HG02610 (cell line): ENCODE measurements at regions not wholly inside any gene's neighbourhood (a gene's known extent, or its start where the extent isn't known, plus 50 kb on each side); places are given as distances from the start of the nearest gene placed in this dataset.

ENCODE experiments used
- ATAC-seq: cut with Tn5 transposase; IDR thresholded peaks from one replicate; pipeline ENCODE4 v1.9.1; 2021; ENCODE audit warnings: mild to moderate bottlenecking, moderate library complexity; ENCODE audit not compliant: unreplicated experiment

DNA sequence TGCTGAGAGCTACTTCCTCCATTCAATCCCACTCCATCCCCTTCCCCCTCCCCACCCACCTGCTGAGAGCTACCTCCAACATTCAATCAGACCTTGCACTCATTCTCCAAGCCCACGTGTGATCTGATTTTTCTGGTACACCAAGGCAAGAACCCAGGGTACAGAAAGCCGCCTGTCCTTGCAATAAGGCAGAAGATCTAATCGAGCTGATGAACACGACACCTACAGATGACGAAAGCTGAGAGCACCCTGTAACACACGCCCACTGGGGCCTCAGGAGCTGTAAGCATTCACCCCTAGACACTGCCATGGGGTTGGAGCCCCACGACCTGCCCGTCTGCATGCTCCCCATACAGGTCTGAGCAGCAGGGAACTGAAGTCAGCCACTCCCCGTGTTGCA, 58.3 kb downstream of the TRIML1 start:
- ATAC-seq = no peak

DNA sequence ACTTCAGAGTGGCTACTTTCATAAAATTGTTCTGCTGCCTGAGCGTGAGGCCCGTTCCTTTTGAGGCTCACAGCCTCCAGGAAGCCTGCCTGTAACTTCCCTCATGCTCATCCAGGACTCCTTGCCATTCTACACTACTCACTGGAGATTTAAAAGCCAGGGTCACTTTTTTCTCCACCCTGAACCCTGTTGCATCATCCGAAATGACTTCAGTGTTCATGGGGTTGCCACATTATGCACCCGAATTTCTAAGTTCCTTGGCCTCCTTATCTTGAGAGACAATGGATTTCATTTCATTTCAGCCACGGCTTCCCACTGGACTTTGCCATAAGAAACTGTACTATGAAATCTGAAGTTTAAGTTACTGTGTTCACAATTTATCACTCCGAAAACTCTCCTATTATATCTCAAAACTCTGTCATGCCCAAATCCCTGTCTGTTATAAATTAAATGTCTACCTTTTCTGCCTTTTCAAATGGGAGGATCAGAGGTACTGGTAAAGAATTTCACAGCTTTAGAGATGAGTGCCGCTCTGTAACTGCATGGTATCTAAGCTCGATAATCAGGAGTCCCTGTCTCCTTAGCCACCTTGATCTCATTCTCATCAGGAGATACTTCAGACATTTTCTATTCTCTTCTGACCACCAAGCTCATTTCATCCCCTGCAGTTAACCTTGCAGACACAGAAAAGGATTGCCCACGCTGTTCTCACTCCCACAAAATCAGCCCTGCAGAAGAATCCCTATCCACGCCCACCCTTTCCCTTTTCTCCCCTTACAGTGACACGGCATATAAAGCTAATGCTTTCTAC, 59.9 kb downstream of the TRIML1 start:
- ATAC-seq = no peak

DNA sequence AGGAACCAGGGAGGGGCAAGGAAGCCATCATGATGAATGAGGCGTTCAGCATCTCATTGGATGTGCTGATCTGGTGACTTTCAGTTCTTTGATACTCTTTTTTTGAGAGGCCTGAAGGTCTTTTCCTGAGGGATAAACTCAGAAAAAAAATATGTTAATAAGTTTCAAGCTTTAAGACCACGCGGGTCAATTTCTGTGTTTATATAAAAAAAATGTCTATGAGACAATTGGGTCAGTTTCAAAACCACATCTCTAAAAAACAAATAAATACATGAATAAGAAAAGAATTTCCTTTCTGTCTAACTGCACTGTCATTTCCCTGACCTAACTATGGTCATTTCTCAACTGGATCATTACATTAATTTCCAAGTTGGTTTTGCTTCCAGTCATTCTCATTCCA, 62.6 kb downstream of the TRIML1 start:
- ATAC-seq = no peak

DNA sequence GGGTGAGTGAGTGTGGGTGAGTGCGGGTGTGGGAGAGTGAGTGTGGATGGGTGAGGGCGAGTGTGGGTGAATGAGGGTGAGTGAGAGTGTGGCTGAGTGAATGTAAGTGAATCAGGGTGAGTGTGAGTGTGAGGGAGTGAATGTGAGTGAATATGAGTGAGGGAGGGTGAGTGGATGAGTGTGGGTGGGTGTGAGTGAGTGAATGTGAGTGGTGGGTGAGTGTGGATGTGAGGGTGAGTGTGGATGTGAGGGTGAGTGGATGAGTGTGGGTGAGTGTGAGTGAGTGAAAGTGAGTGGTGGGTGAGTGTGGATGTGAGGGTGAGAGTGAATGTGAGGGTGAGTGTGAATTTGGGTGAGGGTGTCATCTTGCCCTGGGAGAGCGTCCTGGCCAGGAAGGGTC, 67.5 kb downstream of the TRIML1 start:
- no peak for ATAC-seq

DNA sequence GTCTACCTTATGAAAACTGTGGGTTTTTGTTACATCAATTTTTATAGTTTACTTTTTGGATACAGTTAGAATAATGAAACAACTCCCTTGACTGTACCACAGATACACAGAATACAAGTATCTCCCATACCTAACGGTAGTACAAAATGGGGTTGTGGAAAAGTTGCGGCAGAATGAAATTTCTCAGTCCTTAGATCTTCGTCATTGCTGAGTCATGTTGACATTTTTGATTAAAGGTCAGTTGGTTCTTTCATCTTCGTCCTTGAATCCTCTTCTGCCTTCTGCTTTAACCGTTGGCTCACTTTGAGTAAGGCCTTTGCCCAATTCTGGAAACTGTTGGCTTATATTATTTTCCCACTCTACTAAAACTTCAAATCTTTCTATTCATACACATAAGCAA, 75.6 kb downstream of the TRIML1 start:
- no peak for ATAC-seq

DNA sequence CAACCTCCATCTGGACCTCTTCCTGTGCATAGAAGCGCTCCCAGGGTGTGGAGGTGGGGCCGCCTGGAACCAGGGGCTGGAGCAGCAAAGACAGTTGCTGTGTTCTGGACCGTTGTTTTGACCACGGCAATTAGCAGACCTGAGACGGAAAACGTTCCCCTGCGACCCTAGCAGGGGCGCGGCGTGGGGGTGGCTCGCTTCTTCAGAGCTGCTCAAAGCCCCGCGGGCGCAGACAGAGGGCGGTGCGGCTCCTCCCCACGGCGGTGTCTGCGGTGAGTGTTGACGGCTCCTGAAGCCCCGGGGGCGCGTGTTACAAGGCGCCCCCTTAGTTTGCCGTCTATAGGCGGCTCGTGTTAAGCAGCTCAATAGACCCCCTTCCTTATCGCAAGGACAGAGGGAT, 79.2 kb downstream of the TRIML1 start:
- no peak for ATAC-seq

DNA sequence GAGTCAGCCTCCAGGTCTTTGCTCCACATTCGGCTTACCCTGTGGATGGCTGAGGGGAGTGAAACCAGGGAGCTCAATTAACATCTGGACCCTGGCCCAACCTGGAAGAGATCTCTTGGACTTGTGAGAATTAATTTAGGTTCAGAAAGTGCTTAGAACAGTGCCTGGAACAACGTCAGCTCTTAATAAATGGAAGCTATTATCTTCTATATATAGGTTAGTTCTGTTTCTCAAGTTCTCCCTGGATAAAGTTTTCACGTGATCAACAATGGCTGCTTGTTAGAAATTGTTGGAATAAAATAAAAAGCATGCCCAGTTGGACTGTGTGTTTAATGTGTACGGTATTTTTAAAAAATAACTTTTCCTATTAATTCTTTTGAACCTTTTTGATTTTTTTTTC, 80.8 kb downstream of the TRIML1 start:
- no peak for ATAC-seq

DNA sequence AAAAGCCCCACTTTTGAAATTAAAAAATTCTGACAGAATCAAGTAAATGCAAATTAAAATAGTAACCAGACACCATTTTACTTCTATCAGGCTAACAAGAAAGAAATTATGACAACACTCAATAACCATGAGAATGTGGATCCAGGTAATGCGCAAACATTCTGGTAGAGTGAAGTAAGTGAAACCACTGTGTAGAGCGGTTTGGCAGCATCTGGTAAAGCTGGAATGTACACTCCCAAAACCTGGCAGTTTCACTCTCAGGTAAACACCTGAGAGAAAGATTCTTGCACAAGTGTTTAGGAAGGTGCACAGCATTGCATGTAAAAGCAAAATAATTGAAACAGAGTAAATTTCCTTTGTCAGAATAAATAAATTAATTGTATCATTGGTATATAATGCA, 81.8 kb downstream of the TRIML1 start:
- no peak for ATAC-seq

DNA sequence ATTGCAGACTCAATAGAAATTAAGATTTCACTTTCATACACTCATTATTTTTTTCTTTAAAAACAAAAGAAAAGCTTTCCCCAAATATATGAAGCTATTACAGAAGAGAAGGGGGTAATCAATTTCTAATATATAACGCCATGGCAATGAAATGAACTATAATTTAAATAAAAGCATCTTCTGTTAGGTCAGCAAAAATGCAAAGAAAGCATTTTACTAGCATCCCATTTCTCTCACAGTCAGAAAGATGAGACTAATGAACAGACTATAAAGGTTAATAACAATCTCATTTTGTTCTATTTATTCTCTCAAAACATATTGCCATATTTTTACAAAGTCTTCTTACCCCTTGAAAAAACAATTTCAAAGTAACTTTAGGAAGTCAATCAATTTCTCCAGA, 89.0 kb downstream of the TRIML1 start:
- ATAC-seq = no peak

DNA sequence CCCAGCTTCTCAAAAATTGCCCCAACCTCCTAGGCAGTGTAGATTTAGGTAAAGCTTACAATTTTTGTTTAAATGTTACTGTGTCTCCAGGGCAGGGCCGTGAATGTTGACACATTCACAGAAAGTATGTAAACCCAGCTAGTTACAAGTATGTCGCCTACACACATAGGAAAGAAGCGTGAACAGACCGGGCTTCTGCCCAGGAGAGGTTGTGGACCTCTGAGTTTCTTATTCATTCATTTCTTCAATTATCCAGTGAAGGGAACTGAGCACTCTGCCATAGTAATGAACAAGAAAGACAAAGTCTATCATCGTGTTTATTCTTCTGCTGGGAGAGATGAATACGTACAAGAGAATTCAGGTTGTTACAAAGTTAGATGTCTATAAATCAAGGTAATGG, 93.2 kb downstream of the TRIML1 start:
- no peak for ATAC-seq

DNA sequence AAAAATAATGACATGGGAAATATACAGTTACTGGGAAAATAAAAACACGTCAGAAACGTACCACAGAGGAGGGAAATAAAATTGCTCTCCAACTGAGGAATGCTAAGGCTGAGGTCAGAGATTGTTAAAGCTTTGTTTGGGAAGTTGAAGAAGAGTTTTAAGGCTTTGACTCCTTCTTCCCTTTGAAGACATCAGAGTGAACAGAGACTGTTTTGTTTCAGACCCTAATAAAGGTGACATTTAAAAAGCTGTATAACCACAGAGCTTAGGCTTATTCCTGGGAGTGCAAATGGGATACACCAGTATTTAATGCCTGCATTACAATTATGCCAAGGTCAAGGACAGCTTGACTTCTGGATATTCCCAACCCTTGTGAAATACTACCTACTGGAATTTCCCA, 102.8 kb downstream of the TRIML1 start:
- no peak for ATAC-seq

DNA sequence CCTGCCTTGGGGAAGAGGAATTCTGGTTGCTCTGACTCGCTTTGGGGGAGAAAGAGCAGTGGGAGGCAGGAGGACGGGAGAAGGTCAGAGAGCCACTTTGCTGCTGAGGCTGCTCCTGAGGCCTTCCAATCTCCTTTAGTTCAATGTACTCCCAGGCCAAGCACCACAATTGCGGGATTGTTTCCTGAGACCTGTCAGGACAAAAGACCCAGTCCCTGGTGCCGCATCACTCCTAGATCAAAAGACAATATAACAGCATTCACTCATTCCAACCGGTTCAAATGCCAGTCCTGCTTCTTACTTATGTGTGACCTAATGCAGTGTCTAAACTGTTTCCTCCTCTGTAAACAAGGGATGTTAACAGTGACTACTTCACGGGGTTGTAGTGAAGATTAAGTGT, 106.4 kb downstream of the TRIML1 start:
- no peak for ATAC-seq

DNA sequence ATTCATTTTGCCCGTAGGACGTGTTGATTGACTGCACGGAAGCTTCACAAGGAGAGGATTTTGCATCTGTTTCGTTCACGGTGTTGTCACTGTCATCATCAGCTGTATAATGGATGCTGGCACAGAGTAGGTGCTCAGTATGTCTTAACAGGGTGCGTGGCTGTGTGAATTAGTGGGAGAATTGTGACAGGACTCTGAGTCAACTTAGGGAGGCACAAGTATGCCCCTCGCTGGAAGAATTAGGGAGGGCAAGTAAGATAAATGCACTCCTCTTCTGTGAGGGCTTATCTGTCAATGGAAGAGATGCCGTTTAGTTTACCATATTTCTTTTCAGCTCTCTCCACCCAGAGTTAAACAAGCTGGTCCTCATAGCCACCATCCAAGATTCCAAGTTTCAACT, 107.2 kb downstream of the TRIML1 start:
- ATAC-seq = no peak

DNA sequence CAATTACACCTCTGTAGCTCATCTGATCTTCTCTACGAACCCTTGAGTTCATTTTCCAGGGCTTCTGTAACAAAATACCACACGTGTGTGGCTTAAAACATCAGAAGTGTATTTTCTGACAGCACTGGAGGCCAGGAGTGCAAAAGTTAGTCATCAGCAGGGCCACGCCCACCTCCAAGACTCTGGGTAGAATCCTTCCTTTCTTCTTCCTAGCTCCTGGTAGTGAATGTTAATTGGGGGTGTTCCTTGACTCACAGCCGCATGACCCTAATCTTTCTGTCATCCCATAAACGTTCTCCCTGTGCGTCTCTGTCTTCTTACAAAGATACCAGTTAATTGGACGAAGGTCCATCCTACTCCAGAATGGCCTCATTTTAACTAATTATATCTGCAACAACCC, 115.0 kb downstream of the TRIML1 start:
- no peak for ATAC-seq

DNA sequence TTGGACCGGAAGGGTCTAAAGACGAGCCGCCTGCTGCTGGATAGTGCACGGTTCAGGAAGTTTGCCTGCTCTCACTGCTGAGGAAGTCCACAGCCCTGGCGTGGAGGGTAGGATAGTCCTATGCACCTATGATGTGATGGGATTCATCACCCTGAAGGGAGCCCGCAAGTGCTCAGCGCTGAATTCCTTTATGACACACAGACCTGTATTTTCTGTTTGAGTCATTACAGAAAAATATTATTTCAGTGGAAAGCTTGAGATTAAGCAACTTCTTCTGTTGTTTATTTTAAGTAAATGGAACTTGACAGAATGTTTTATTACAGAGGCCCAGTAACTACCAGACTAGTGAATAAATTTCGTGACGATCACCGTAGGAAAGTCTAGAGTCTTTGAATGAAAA, 123.2 kb downstream of the TRIML1 start:
- ATAC-seq = no peak

DNA sequence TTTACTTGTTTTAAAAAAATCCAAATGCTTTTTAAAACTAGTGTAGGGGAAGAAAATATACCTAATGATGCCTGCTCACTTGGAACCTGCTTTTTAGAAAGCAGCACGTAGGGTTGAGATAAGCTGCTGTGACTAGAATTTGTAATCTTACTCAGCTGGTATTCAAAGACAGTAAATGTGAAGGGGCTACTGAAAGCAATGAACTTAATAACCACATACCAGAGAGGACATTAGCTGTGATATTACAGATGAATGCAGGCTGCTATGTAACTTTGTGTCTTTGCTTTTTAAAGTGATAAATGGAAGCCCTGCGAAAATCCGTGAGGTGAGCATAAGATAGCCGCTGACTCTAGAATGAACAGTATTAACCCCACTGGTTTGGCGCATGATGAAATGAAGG, 124.1 kb downstream of the TRIML1 start:
- ATAC-seq = no peak

DNA sequence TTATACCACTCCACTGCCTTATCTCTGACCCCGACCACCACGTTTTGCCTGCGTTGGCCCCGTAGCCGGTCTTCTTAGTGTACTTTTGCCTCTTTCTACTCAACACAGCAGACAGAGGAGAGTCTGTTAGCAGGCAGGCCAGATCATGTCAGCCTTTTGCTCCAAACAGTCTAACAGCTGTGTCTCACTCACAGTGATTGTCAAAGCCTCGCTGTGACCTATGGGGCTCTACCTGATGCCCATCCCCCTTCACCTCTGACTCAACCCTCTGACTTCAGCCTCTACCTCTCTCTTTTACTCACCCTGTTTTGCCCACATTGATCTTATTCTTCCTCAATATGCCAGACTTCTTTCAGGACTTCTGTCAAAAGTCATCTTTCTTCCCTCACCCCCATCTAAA, 127.1 kb downstream of the TRIML1 start:
- ATAC-seq = no peak

DNA sequence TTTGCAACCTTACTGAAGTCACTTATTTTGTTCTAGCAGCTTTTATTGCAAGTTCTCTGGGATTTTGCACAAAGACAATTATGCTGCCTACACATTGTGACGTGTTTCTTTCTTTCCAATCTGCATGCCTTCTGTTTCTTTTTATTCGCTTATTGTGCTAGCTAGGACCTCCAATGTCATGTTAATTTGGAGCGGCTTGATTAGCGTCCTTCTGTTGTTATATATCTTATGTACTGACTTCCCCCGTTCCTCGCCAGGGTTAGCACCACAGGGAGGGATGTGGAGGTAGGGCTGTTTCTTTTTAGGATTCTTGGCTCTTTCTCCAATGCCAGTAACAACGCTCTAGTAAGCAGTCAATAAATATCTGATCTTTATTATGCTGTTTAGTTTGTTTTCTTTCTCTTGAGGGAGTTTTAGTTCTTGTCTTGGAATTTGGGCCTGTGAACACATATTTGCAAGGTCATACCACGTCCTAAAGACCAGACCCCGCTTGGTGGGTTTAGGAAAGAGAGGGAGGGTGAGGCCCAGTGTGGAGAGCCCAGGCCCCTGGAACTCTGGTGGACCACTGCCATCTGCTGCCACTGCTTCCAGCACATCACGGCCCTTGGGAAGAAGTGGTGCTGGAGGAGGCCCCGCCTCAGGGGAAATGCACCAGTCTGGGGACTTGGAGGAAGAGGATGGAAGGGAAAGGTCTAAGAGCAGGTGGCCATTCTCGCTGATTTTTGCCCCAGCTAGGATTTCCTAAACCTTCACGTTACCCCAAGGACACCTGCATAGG, 129.1 kb downstream of the TRIML1 start:
- no peak for ATAC-seq

DNA sequence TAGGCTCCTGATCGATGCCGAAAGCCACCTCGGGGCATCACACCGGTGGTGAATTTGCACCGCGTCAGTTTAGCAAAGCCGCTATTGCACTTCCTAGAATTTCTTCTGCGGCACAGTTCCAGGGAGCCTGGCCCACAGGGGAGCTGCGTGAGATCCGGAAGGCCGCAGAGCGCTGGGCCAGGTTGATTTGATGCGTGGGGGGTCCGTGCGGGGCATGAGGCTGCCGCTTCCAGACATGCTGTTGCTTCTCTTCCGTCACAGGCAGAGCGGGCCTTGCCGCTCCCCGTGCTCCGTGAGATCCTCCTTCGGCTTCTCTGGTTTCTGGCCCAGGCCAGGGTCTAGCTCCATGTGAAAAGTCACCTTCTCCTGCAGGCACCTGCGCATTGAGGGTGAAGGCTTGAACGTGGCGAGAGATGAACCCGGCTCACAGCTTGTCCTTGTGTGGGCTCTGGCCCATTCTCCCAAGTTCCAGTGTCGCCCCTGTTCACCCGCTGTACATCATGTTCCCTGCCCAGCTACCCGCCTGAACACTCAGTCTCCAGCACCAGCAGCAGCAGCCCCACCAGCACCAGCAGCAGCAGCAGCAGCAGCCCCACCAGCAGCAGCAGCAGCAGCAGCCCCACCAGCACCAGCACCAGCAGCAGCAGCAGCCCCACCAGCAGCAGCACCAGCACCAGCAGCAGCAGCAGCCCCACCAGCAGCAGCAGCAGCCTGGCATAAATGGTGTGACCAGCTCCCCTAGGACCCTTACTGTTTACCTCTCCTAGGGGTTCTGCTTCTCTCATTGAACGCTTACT, 131.2 kb downstream of the TRIML1 start:
- no peak for ATAC-seq

DNA sequence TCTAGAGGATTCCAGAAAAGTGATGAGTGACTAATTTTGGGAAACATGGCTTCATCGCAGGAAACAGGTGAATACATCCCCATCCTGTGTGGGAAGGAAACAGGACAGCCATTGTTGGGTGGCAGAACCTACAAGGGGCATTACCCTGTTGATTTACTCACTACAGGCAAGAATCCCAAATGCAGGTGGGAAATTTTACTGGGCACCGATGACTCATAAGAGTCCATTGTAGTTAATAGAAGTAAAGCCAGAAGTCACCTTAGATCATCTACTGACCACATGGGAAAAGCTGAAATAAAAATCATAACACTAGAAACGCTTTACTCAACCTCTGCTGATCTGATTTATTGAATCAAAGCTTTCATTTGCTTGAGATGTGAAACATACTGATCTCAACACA, 136.4 kb downstream of the TRIML1 start:
- ATAC-seq = no peak

DNA sequence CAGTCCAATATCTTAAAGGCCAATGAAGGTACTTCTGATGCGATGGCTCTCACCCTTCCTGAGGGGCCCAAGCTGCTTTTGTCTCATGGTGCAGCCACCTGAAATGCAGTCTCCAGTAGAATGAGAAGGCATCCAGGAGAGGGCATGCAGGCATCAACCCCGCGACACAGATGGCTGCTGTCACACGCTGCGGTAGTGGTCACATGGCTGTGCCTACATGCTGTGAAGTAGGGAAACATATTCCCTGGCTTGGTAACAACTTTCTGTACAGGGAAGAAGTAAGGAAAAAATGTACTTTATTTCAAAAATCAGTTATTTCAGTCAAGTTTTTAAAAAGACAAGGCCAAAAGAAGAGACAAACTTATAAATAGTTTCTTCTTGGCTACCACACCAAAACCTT, 139.9 kb downstream of the TRIML1 start:
- ATAC-seq = no peak
